Ovary (tissue), 7 donors: ENCODE measurements at regions not wholly inside any gene's neighbourhood (a gene's known extent, or its start where the extent isn't known, plus 50 kb on each side); places are given as distances from the start of the nearest gene placed in this dataset.

Experiments used
- DNase-seq, 5 donors: peaks; one replicate each; pipeline ENCODE4 v3.0.0-alpha.2; 2019 to 2020
- H3K27ac ChIP-seq, 2 donors: fragments of 200-600 bp; one replicate each; pipeline versions ENCODE4 v1.5.1 to v1.8.0; 2019 to 2022
- H3K27me3 ChIP-seq: fragments of 200-600 bp; one replicate; pipeline ENCODE4 v1.8.0; 2022
- H3K36me3 ChIP-seq: fragments of 200-600 bp; sonication (generic); one replicate; pipeline ENCODE4 v1.5.1; 2019
- H3K4me1 ChIP-seq: one replicate; pipeline ENCODE4 v1.8.1; 2013; ENCODE audit warnings: mild to moderate bottlenecking, moderate library complexity; ENCODE audit not compliant: insufficient read depth
- H3K4me3 ChIP-seq: fragments of 200-600 bp; sonication (generic); one replicate; pipeline ENCODE4 v1.5.1; 2017
- H3K9me3 ChIP-seq, 2 donors: fragments of 200-600 bp in 1 of 2; sonication (generic) in 1 of 2; one replicate each; pipeline versions ENCODE4 v1.5.1 to v1.8.1; 2013 to 2019; ENCODE audit warnings: mild to moderate bottlenecking in 1 of 2, moderate library complexity in 1 of 2
- CTCF ChIP-seq, 3 donors: fragments of 450-650 bp in 2 of 3; fragments of 200-600 bp in 1 of 3; IDR thresholded peaks; one replicate each; pipeline versions ENCODE4 v1.5.1 to v1.8.0; 2016 to 2022; ENCODE audit warnings: antibody characterized with exemption in 3 of 3, mild to moderate bottlenecking in 1 of 3
- EP300 ChIP-seq: sonication (generic); formaldehyde crosslinking; IDR thresholded peaks from one replicate; pipeline ENCODE4 v1.6.1; 2017; ENCODE audit warnings: antibody characterized with exemption
- POLR2A ChIP-seq: fragments of 450-650 bp; IDR thresholded peaks from one replicate; pipeline ENCODE4 v1.6.1; 2017; ENCODE audit warnings: antibody characterized with exemption, mild to moderate bottlenecking, moderate library complexity
- WGBS, 3 donors: extraction: QIAGEN DNeasy Blood & Tissue Kit in 1 of 3; methylation state at CpG; one replicate each; pipeline versions ENCODE4 v1.1.5 to v1.1.7; 2013 to 2017; 5-methylcytosine and 5-hydroxymethylcytosine counted together
- intact Hi-C, 4 donors: fragments of 100-400 bp; cut with DNase I; formaldehyde crosslinking; loops; one replicate each; pipeline versions ENCODE4 v1.11.0 to v1.15.1; 2022 to 2023
- donor health status: DM: no; HTN: no; CAD: no; lungs with moderate emphysema.
- donor health status: DM: no; HTN: no; CAD: no.
- donor health status: Bipolar disorder and iron deficiency.
- donor health status: DM: no; HTN: no; CAD: no.
- donor health status: DM: yes; HTN: yes; CAD: no.

- no peak overlapping the region for H3K4me3 ChIP-seq
- WGBS, 3 donors: 89 to 91% (median 90%) methylated on average over 9 of the region's 9 CpGs
- no peaks in the 10 kb centered on the region for H3K27me3 ChIP-seq
- DNase-seq: no peak
- intact Hi-C loops: no loop called here
- H3K9me3 ChIP-seq: no peaks in the 10 kb centered on the region
- H3K4me1 ChIP-seq: peaks cover 2% of the 10 kb centered on the region
- no peak overlapping the region for H3K27ac ChIP-seq
- H3K36me3 ChIP-seq: no peaks in the 10 kb centered on the region
- TF ChIP-seq POLR2A: no peak
- no peak for TF ChIP-seq EP300
- TF ChIP-seq CTCF (IDR thresholded peaks at IDR 0.05): no peak
These were observed 99.0 kb upstream of the KAZN start for GRCh38 chr1:14499312-14500040.

GRCh38 chr1:14500041-14500440 is 98.4 kb upstream of the KAZN start:
- H3K9me3 ChIP-seq: no peaks in the 10 kb centered on the region
- H3K27ac ChIP-seq: no peak overlapping the region
- H3K36me3 ChIP-seq: no peaks in the 10 kb centered on the region
- no peak for DNase-seq
- peaks cover 2% of the 10 kb centered on the region for H3K4me1 ChIP-seq
- WGBS, 3 donors: 66 to 77% (median 67%) methylated on average over 4 of the region's 4 CpGs
- H3K27me3 ChIP-seq: no peaks in the 10 kb centered on the region
- intact Hi-C loops: no loop called here
- no peak for TF ChIP-seq EP300
- TF ChIP-seq POLR2A: no peak
- TF ChIP-seq CTCF (IDR thresholded peaks at IDR 0.05): no peak
- no peak overlapping the region for H3K4me3 ChIP-seq

GRCh38 chr1:14500912-14501311 is 97.6 kb upstream of the KAZN start:
- TF ChIP-seq POLR2A: no peak
- no peak for TF ChIP-seq CTCF (IDR thresholded peaks at IDR 0.05)
- no peak for TF ChIP-seq EP300
- DNase-seq: no peak
- H3K4me1 ChIP-seq: peaks cover 2% of the 10 kb centered on the region
- H3K27me3 ChIP-seq: no peaks in the 10 kb centered on the region
- no peak overlapping the region for H3K4me3 ChIP-seq
- no peak overlapping the region for H3K27ac ChIP-seq
- H3K36me3 ChIP-seq: no peaks in the 10 kb centered on the region
- no peaks in the 10 kb centered on the region for H3K9me3 ChIP-seq
- intact Hi-C loops: no loop called here
- 95 to 98% (median 96%) methylated on average over 1 of the region's 1 CpG for WGBS, 3 donors

DNA sequence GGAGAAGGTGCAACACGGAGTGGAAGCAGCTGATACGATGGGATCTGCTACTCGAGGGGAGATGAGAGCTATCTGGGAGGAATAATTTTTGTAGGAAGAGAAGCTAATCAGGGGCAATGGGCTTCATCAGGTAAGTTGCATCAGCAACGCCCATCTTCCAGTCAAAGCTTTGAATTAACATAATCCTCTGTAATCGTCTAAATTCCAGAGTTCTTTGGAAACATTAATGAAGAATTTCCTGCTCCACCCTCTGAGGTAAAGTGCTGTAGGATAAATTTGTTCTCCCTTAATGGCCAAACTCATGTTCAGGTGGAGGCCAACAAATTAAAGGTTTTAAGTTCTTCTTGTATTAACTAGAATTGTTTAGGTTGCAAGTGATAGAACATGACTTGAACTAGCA is 94.0 kb upstream of the KAZN start:
- intact Hi-C loops: no loop called here
- WGBS, 3 donors: 67 to 86% (median 67%) methylated on average over 5 of the region's 5 CpGs
- no peak for TF ChIP-seq CTCF (IDR thresholded peaks at IDR 0.05)
- no peak for TF ChIP-seq POLR2A
- TF ChIP-seq EP300: no peak

More for the DNA sequence above, 94.0 kb upstream of the KAZN start:
- no peaks in the 10 kb centered on the region for H3K9me3 ChIP-seq
- H3K36me3 ChIP-seq: no peaks in the 10 kb centered on the region
- H3K27me3 ChIP-seq: no peaks in the 10 kb centered on the region
- H3K27ac ChIP-seq: no peak overlapping the region
- DNase-seq: no peak
- no peak overlapping the region for H3K4me3 ChIP-seq
- no peaks in the 10 kb centered on the region for H3K4me1 ChIP-seq
